HEK293 (cell line): ENCODE measurements at regions not wholly inside any gene's neighbourhood (a gene's known extent, or its start where the extent isn't known, plus 50 kb on each side); places are given as distances from the start of the nearest gene placed in this dataset.

Source experiments
- CTCF ChIA-PET: fragments of 350-600 bp; formaldehyde crosslinking; extraction: SDS; loops from one replicate; lab custom pipeline; 2021; ENCODE audit warnings: antibody characterized with exemption; lab: Yijun Ruan, JAX
- POLR2A ChIA-PET: fragments of 300-600 bp; formaldehyde crosslinking; extraction: SDS; loops from one replicate; lab custom pipeline; 2020; ENCODE audit warnings: antibody characterized with exemption, inconsistent platforms; lab: Yijun Ruan, JAX
- H3K27ac ChIP-seq: fragments of 200-500 bp; sonication (Bioruptor generic); 2 replicates; pipeline ENCODE4 v1.5.1; 2014; ENCODE audit warnings: low read depth, low read length, control low read depth, inconsistent platforms; ENCODE audit errors: extremely low read depth
- H3K36me3 ChIP-seq, 2 experiments: fragments of 200-500 bp in 1 of 2; sonication (Bioruptor generic) in 1 of 2; 1 replicate in 1 of 2; 2 replicates in 1 of 2; pipeline ENCODE4 v1.5.1; 2014 to 2017; ENCODE audit warnings: inconsistent platforms in 2 of 2, low read length in 2 of 2; ENCODE audit not compliant: control insufficient read depth in 2 of 2, insufficient read depth in 1 of 2
- H3K4me1 ChIP-seq: fragments of 200-500 bp; sonication (Bioruptor generic); 2 replicates; pipeline ENCODE4 v1.5.1; 2014; ENCODE audit warnings: mild to moderate bottlenecking, low read length, inconsistent platforms; ENCODE audit not compliant: control insufficient read depth, insufficient read depth
- H3K4me3 ChIP-seq: 2 replicates; pipeline ENCODE4 v1.5.1; 2011; ENCODE audit warnings: low read depth, mild to moderate bottlenecking, control low read depth, low read length, moderate library complexity
- H3K9me3 ChIP-seq: fragments of 200-500 bp; sonication (Bioruptor generic); 2 replicates; pipeline ENCODE4 v1.5.1; 2014; ENCODE audit warnings: low read depth, low read length, inconsistent platforms; ENCODE audit not compliant: control insufficient read depth, insufficient read depth
- CTCF ChIP-seq: fragments of 450-650 bp; formaldehyde crosslinking; IDR thresholded peaks from 2 replicates; pipeline ENCODE4 v1.5.1; 2016; ENCODE audit warnings: missing biosample characterization, missing genetic modification characterization
- ELK4 ChIP-seq: IDR thresholded peaks from 2 replicates; pipeline ENCODE4 v1.6.1; 2011; ENCODE audit warnings: mild to moderate bottlenecking, low read depth, low read length, borderline replicate concordance
- GLIS1 ChIP-seq: fragments of 450-650 bp; formaldehyde crosslinking; IDR thresholded peaks from 2 replicates; pipeline ENCODE4 v1.5.1; 2016; ENCODE audit warnings: missing biosample characterization, missing genetic modification characterization
- HIC1 ChIP-seq: fragments of 450-650 bp; formaldehyde crosslinking; IDR thresholded peaks from 2 replicates; pipeline ENCODE4 v1.5.1; 2016; ENCODE audit warnings: missing biosample characterization, missing genetic modification characterization
- PRDM1 ChIP-seq: fragments of 450-650 bp; formaldehyde crosslinking; IDR thresholded peaks from 2 replicates; pipeline ENCODE4; 2016; ENCODE audit warnings: missing biosample characterization, missing genetic modification characterization
- ZBTB17 ChIP-seq: fragments of 450-650 bp; formaldehyde crosslinking; IDR thresholded peaks from 2 replicates; pipeline ENCODE4 v1.5.1; 2016; ENCODE audit warnings: missing biosample characterization, missing genetic modification characterization
- ZBTB21 ChIP-seq: fragments of 450-650 bp; formaldehyde crosslinking; IDR thresholded peaks from 2 replicates; pipeline ENCODE4 v1.5.1; 2017; ENCODE audit warnings: missing biosample characterization, missing genetic modification characterization
- ZNF10 ChIP-seq: fragments of 450-650 bp; formaldehyde crosslinking; IDR thresholded peaks from 2 replicates; pipeline ENCODE4 v1.5.1; 2017; ENCODE audit warnings: missing biosample characterization, missing genetic modification characterization
- ZNF121 ChIP-seq: fragments of 450-650 bp; formaldehyde crosslinking; IDR thresholded peaks from 2 replicates; pipeline ENCODE4 v1.5.1; 2016; ENCODE audit warnings: missing biosample characterization, missing genetic modification characterization
- ZNF2 ChIP-seq: fragments of 450-650 bp; formaldehyde crosslinking; IDR thresholded peaks from 2 replicates; pipeline ENCODE4 v1.5.1; 2016; ENCODE audit warnings: missing biosample characterization, missing genetic modification characterization
- ZNF24 ChIP-seq: fragments of 450-650 bp; formaldehyde crosslinking; IDR thresholded peaks from 2 replicates; pipeline ENCODE4 v1.5.1; 2016; ENCODE audit warnings: missing biosample characterization, missing genetic modification characterization
- ZNF335 ChIP-seq: fragments of 450-650 bp; formaldehyde crosslinking; conservative IDR thresholded peaks from 2 replicates; pipeline ENCODE4 v1.5.1; 2016; ENCODE audit warnings: missing biosample characterization, missing genetic modification characterization
- ZNF501 ChIP-seq: fragments of 450-650 bp; formaldehyde crosslinking; IDR thresholded peaks from 2 replicates; pipeline ENCODE4 v1.5.1; 2016; ENCODE audit warnings: missing biosample characterization, missing genetic modification characterization
- ZNF544 ChIP-seq: fragments of 450-650 bp; formaldehyde crosslinking; IDR thresholded peaks from 2 replicates; pipeline ENCODE4 v1.5.0; 2017; ENCODE audit warnings: missing biosample characterization, missing genetic modification characterization
- ZNF600 ChIP-seq: fragments of 450-650 bp; formaldehyde crosslinking; IDR thresholded peaks from 2 replicates; pipeline ENCODE4 v1.5.1; 2016; ENCODE audit warnings: missing biosample characterization, missing genetic modification characterization
- ZNF624 ChIP-seq: fragments of 450-650 bp; formaldehyde crosslinking; IDR thresholded peaks from 2 replicates; pipeline ENCODE4 v1.5.1; 2017; ENCODE audit warnings: missing biosample characterization, missing genetic modification characterization
- ZNF639 ChIP-seq: fragments of 450-650 bp; formaldehyde crosslinking; IDR thresholded peaks from 2 replicates; pipeline ENCODE4 v1.5.1; 2016; ENCODE audit warnings: missing biosample characterization, missing genetic modification characterization
- ZNF658 ChIP-seq: fragments of 450-650 bp; formaldehyde crosslinking; IDR thresholded peaks from 2 replicates; pipeline ENCODE4; 2016; ENCODE audit warnings: missing biosample characterization, missing genetic modification characterization
- ZNF76 ChIP-seq: fragments of 450-650 bp; formaldehyde crosslinking; IDR thresholded peaks from 2 replicates; pipeline ENCODE4; 2016; ENCODE audit warnings: low read depth, missing biosample characterization, missing genetic modification characterization, borderline replicate concordance
- ZSCAN30 ChIP-seq: fragments of 450-650 bp; IDR thresholded peaks from 2 replicates; pipeline ENCODE4 v1.5.1; 2018; ENCODE audit warnings: missing biosample characterization, mild to moderate bottlenecking, missing genetic modification characterization, moderate library complexity
- TF ChIP-seq, protein P1 (sequence below): fragments of 450-650 bp; formaldehyde crosslinking; IDR thresholded peaks from 2 replicates; pipeline ENCODE4 v1.5.1; 2017; ENCODE audit warnings: missing biosample characterization, missing genetic modification characterization

DNA sequence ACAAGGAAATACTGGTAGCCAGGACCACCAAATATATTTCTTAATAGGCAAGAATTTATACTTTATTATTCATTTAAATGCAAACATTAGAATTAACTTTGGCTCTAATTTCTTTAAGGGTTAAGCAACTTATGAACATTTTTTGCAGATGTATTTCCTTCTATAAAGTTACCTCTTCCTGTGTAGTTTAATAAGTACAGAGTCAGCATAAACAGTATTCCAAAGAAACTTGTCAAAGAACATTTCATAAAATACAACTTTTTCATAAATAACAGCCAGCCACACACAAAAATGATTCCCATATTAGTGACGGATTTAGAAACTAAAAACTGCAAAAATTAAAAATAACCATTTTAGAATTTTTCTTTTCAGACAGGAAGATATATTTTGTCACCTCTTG lies 723.2 kb downstream of the KCNJ2 start (continued):
- no peak for TF ChIP-seq HIC1 (tag by site-specific recombination)

DNA sequence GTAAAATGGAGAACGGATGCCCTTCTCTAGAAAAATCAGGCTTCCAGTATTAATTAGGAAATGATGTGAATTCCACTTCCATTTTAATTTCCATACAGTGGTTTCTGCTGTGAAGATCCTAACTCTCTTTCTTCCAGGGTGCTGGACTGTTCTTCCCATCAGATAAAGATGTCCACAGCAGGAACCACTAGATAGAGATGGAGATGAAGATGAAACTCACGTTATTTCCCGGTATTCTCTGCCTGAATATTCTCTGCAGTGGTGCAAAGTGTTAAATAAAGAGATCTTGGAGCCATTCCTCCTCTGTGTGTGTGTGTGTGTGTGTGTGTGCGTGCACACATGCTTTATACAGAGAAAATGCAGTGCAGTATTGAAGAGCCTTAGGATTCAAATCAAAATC lies 727.5 kb downstream of the KCNJ2 start:
- CTCF ChIA-PET = interaction anchor here (0.6 kb wide), 1 partner anchor 935 kb away, joined by 4 read pairs; no protein-coding TSS in a partner anchor

DNA sequence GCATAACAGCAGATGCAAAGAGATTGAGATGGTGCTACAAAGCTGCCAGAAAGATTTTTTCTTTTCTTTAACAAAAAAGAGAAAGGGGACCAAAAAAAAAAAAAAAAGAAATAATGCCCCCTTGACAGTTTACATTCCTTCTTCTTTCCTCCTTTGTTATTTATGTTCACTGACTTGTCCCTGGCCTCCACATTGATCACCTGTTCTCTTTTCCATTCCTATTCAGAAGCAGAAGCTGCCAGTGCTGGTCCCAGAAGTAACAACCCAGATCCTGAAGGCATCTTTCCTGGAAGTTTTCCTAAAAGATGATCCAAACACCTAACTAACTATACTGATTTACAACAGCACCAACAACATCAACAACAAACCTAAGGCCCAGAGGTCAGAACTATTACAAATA lies 728.1 kb downstream of the KCNJ2 start:
- no peaks in the 10 kb centered on the region for H3K36me3 ChIP-seq
- H3K9me3 ChIP-seq = 0 out of 2 replicates have a peak, but pooled peaks cover 2% of the 10 kb centered on the region
- ChIA-PET CTCF (interaction anchor here (0.6 kb wide), 1 partner anchor 936 kb away, joined by 4 read pairs; no protein-coding TSS in a partner anchor), POLR2A (no interaction called here)
- no peaks in the 10 kb centered on the region for H3K4me1 ChIP-seq
- H3K27ac ChIP-seq = no peak overlapping the region
- H3K4me3 ChIP-seq = no peak overlapping the region
- no peak for TF ChIP-seq ZNF544
- TF ChIP-seq ZNF335 = no peak
- TF ChIP-seq, protein P1, sequence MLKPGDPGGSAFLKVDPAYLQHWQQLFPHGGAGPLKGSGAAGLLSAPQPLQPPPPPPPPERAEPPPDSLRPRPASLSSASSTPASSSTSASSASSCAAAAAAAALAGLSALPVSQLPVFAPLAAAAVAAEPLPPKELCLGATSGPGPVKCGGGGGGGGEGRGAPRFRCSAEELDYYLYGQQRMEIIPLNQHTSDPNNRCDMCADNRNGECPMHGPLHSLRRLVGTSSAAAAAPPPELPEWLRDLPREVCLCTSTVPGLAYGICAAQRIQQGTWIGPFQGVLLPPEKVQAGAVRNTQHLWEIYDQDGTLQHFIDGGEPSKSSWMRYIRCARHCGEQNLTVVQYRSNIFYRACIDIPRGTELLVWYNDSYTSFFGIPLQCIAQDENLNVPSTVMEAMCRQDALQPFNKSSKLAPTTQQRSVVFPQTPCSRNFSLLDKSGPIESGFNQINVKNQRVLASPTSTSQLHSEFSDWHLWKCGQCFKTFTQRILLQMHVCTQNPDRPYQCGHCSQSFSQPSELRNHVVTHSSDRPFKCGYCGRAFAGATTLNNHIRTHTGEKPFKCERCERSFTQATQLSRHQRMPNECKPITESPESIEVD = no peak
- TF ChIP-seq ZNF639 (tag by site-specific recombination) = no peak
- TF ChIP-seq PRDM1 (tag by site-specific recombination) = no peak
- no peak for TF ChIP-seq GLIS1 (tag by site-specific recombination)
- TF ChIP-seq ZNF2 = no peak
- TF ChIP-seq ZNF10 (tag by site-specific recombination) = no peak

More for the DNA sequence above, 727.5 kb downstream of the KCNJ2 start:
- POLR2A ChIA-PET = no interaction called here
- H3K27ac ChIP-seq = no peak overlapping the region
- TF ChIP-seq ZNF658 (tag by site-specific recombination) (no peak), ZNF501 (tag by site-specific recombination) (no peak), ELK4 (no peak), ZBTB17 (no peak), ZNF544 (no peak), ZNF121 (tag by site-specific recombination) (no peak), PRDM1 (tag by site-specific recombination) (no peak), CTCF (no peak), ZSCAN30 (tag by site-specific recombination) (no peak), ZNF24 (no peak), ZNF624 (tag by site-specific recombination) (no peak), ZNF600 (tag by site-specific recombination) (no peak), ZBTB21 (no peak), ZNF76 (no peak)
- H3K4me3 ChIP-seq = no peak overlapping the region
- H3K9me3 ChIP-seq = 0 out of 2 replicates have a peak, but pooled peaks cover 2% of the 10 kb centered on the region
- no peaks in the 10 kb centered on the region for H3K4me1 ChIP-seq
- H3K36me3 ChIP-seq = no peaks in the 10 kb centered on the region
